Upper lobe of right lung (tissue), 1 donor: ENCODE measurements at regions not wholly inside any gene's neighbourhood (a gene's known extent, or its start where the extent isn't known, plus 50 kb on each side); places are given as distances from the start of the nearest gene placed in this dataset.

Experiments
- ATAC-seq: fragments of 200-7000 bp; cut with Tn5 transposase; one replicate; pipeline ENCODE4 v1.9.1; 2020; ENCODE audit warnings: mild to moderate bottlenecking, moderate library complexity
- DNase-seq: peaks from one replicate; pipeline ENCODE4 v3.0.0-alpha.2; 2020
- H3K27ac ChIP-seq: fragments of 200-600 bp; one replicate; pipeline ENCODE4 v1.8.0; 2022
- H3K27me3 ChIP-seq: fragments of 200-600 bp; one replicate; pipeline ENCODE4 v1.8.0; 2022; ENCODE audit warnings: mild to moderate bottlenecking
- H3K36me3 ChIP-seq: fragments of 200-600 bp; one replicate; pipeline ENCODE4 v1.8.0; 2022
- H3K4me1 ChIP-seq: fragments of 200-600 bp; one replicate; pipeline ENCODE4 v1.8.0; 2022
- H3K4me3 ChIP-seq: fragments of 200-600 bp; one replicate; pipeline ENCODE4 v1.8.0; 2022; ENCODE audit warnings: mild to moderate bottlenecking
- H3K9me3 ChIP-seq: fragments of 200-600 bp; one replicate; pipeline ENCODE4 v1.8.0; 2022
- intact Hi-C: fragments of 100-400 bp; cut with DNase I; formaldehyde crosslinking; loops from one replicate; pipeline ENCODE4 v1.11.0; 2022
- TF ChIP-seq, protein P1 (sequence below): fragments of 200-600 bp; IDR thresholded peaks from one replicate; pipeline ENCODE4 v1.8.0; 2022; ENCODE audit warnings: antibody characterized with exemption
- donor health status: DM: no; HTN: yes; CAD: no; lungs with severe emphysema.

DNA sequence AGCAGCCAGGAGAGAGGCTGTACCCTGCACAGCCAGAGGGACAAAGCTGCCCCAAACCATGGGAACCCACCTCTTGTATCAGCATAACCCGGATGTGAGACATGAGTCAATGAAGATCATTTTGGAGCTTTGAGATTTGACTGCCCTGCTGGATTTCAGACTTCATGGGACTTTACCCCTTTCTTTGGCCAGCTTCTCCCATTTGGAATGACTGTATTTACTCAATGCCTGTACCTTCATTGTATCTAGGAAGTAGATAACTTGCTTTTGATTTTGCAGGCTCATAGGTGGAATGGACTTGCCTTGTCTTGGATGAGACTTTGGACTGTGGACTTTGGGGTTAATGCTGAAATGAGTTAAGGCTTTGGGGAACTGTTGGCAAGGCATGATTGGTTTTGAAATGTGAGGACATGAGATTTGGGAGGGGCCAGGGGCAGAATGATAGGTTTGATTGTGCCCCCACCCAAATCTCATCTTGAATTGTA lies 616.2 kb downstream of the RWDD3 start:
- no peak for DNase-seq
- no peak overlapping the region for H3K4me3 ChIP-seq
- H3K36me3 ChIP-seq = no peaks in the 10 kb centered on the region
- TF ChIP-seq, protein P1, sequence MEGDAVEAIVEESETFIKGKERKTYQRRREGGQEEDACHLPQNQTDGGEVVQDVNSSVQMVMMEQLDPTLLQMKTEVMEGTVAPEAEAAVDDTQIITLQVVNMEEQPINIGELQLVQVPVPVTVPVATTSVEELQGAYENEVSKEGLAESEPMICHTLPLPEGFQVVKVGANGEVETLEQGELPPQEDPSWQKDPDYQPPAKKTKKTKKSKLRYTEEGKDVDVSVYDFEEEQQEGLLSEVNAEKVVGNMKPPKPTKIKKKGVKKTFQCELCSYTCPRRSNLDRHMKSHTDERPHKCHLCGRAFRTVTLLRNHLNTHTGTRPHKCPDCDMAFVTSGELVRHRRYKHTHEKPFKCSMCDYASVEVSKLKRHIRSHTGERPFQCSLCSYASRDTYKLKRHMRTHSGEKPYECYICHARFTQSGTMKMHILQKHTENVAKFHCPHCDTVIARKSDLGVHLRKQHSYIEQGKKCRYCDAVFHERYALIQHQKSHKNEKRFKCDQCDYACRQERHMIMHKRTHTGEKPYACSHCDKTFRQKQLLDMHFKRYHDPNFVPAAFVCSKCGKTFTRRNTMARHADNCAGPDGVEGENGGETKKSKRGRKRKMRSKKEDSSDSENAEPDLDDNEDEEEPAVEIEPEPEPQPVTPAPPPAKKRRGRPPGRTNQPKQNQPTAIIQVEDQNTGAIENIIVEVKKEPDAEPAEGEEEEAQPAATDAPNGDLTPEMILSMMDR = no peak
- H3K4me1 ChIP-seq = no peaks in the 10 kb centered on the region
- intact Hi-C loops = no loop called here
- no peak overlapping the region for H3K27ac ChIP-seq
- no peaks in the 10 kb centered on the region for H3K9me3 ChIP-seq
- no peaks in the 10 kb centered on the region for H3K27me3 ChIP-seq
- ATAC-seq = no peak

DNA sequence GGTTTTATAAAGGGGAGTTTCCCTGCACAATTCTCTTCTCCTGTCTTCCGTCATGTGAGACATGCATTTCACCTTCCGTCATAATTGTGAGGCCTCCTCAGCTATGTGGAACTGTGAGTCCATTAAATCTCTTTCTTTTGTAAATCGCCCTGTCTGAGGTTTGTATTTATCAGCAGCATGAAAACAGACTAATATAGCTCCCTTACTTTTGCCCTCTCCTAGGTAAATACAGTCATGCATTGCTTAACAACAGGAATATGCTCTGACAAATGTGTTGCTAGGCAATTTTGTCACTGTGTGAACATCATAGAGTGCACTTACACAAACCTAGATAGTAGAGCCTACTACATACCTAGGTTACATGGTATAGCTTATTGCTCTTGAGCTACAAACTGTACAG lies 616.8 kb downstream of the RWDD3 start:
- Histone ChIP-seq H3K9me3 (no peaks in the 10 kb centered on the region), H3K27ac (no peak overlapping the region), H3K4me3 (no peak overlapping the region), H3K36me3 (no peaks in the 10 kb centered on the region), H3K4me1 (no peaks in the 10 kb centered on the region), H3K27me3 (no peaks in the 10 kb centered on the region)
- no peak for ATAC-seq
- TF ChIP-seq, protein P1 = no peak
- intact Hi-C loops = no loop called here
- no peak for DNase-seq

- Histone ChIP-seq H3K27ac (no peak overlapping the region), H3K27me3 (no peaks in the 10 kb centered on the region), H3K4me3 (no peak overlapping the region), H3K36me3 (no peaks in the 10 kb centered on the region), H3K9me3 (no peaks in the 10 kb centered on the region), H3K4me1 (no peaks in the 10 kb centered on the region)
- intact Hi-C loops = no loop called here
- DNase-seq (no peak), ATAC-seq (peak; percentile 51)
- TF ChIP-seq, protein P1 = no peak
Measured at GRCh38 chr1:95852483-95853070, 618.6 kb downstream of the RWDD3 start.

GRCh38 chr1:95854457-95854856 lies 620.4 kb downstream of the RWDD3 start:
- TF ChIP-seq, protein P1 = no peak
- H3K27me3 ChIP-seq = no peaks in the 10 kb centered on the region
- DNase-seq (no peak), ATAC-seq (peak; percentile 41)
- H3K4me1 ChIP-seq = no peaks in the 10 kb centered on the region
- H3K4me3 ChIP-seq = no peak overlapping the region
- no peaks in the 10 kb centered on the region for H3K9me3 ChIP-seq
- no peaks in the 10 kb centered on the region for H3K36me3 ChIP-seq
- intact Hi-C loops = no loop called here
- no peak overlapping the region for H3K27ac ChIP-seq

- DNase-seq (no peak), ATAC-seq (no peak)
- no peaks in the 10 kb centered on the region for H3K36me3 ChIP-seq
- no peaks in the 10 kb centered on the region for H3K27me3 ChIP-seq
- intact Hi-C loops = no loop called here
- H3K27ac ChIP-seq = no peak overlapping the region
- H3K4me3 ChIP-seq = no peak overlapping the region
- no peaks in the 10 kb centered on the region for H3K4me1 ChIP-seq
- H3K9me3 ChIP-seq = no peaks in the 10 kb centered on the region
- TF ChIP-seq, protein P1 = no peak
Measured at GRCh38 chr1:95863086-95863485, 629.1 kb downstream of the RWDD3 start.

DNA sequence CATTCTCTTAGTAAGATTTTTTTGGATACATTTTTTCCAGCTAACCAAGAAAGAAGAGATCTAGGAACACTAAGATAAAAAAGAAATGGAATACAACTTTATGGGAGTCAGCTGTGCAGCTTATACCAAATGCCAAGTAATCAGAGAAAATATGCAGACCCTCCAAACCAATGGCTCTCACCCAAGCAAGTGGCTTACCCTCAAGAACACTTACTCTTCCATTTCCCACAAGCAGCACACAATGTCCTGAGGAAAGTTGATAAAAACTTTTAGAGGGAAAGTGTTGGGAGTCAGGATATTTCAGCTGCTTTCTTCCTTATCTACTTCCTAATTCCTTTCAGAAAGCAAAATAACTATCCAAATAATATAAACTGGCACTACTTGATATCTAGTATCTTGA lies 631.8 kb downstream of the RWDD3 start:
- TF ChIP-seq, protein P1 = no peak
- DNase-seq (no peak), ATAC-seq (no peak)
- H3K36me3 ChIP-seq = no peaks in the 10 kb centered on the region
- H3K27ac ChIP-seq = no peak overlapping the region
- no peaks in the 10 kb centered on the region for H3K9me3 ChIP-seq
- intact Hi-C loops = no loop called here
- H3K4me3 ChIP-seq = no peak overlapping the region
- H3K27me3 ChIP-seq = no peaks in the 10 kb centered on the region
- H3K4me1 ChIP-seq = no peaks in the 10 kb centered on the region
